Adipocyte (in vitro differentiated cells): ENCODE measurements at regions not wholly inside any gene's neighbourhood (a gene's known extent, or its start where the extent isn't known, plus 50 kb on each side); places are given as distances from the start of the nearest gene placed in this dataset.

Source experiments
- DNase-seq: peaks from one replicate; pipeline ENCODE4 v3.0.0-alpha.2; 2015; ENCODE audit warnings: low read depth
- H3K27me3 ChIP-seq: replicated peaks from 2 replicates; pipeline ENCODE4 v1.7.0; 2013; ENCODE audit warnings: mild to moderate bottlenecking, low read length, moderate library complexity; ENCODE audit not compliant: control insufficient read depth, insufficient read depth
- H3K36me3 ChIP-seq: 2 replicates; pipeline ENCODE4 v1.7.0; 2013; ENCODE audit warnings: low read length, mild to moderate bottlenecking, moderate library complexity; ENCODE audit not compliant: control insufficient read depth, insufficient read depth, severe bottlenecking
- H3K4me1 ChIP-seq: 2 replicates; pipeline ENCODE4 v1.7.0; 2013; ENCODE audit warnings: mild to moderate bottlenecking, low read length, moderate library complexity; ENCODE audit not compliant: control insufficient read depth, insufficient read depth
- H3K4me3 ChIP-seq: 2 replicates; pipeline ENCODE4 v1.7.0; 2013; ENCODE audit warnings: mild to moderate bottlenecking, low read length, moderate library complexity
- H3K9ac ChIP-seq: 2 replicates; pipeline ENCODE4 v1.7.0; 2013; ENCODE audit warnings: mild to moderate bottlenecking, low read length, moderate library complexity
- H3K9me3 ChIP-seq: 2 replicates; pipeline ENCODE4 v1.7.0; 2013; ENCODE audit warnings: mild to moderate bottlenecking, low read length, moderate library complexity; ENCODE audit not compliant: control insufficient read depth

DNA sequence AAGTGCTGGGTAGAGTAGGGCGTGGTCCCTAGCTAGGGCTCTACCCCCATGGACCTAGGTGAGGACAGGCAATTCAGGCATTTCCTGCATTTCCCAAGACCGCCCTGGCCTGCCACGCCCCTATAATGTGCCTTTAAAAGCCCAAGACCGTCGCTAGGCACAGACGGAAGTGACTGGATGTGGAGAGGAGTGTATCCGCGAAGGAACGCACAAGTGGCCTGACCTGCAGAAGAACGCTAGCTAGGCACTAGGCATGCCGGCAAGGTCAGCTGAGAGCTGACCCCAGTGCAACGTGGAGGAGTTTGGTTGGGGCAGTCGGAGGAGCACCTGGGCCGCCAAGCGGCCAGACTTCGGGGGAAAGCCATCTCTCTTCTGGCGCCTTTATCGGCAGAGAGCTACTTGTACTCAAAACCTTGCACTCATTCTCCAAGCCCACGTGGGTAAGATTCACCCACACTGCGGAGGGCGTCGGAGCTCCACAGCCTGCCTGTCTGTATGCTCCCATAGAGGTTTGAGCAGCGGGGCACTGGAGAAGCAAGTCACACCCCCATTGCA lies 370.0 kb downstream of the FGF9 start:
- no peaks in the 10 kb centered on the region for H3K27me3 ChIP-seq
- H3K4me1 ChIP-seq, result no peaks in the 10 kb centered on the region
- no peak overlapping the region for H3K4me3 ChIP-seq
- H3K36me3 ChIP-seq, result no peaks in the 10 kb centered on the region
- no peak for DNase-seq
- no peaks in the 10 kb centered on the region for H3K9me3 ChIP-seq
- H3K9ac ChIP-seq, result no peak overlapping the region

- no peaks in the 10 kb centered on the region for H3K4me1 ChIP-seq
- H3K4me3 ChIP-seq, result no peak overlapping the region
- no peaks in the 10 kb centered on the region for H3K27me3 ChIP-seq
- no peak for DNase-seq
- no peaks in the 10 kb centered on the region for H3K36me3 ChIP-seq
- no peaks in the 10 kb centered on the region for H3K9me3 ChIP-seq
- H3K9ac ChIP-seq, result no peak overlapping the region
Measured at GRCh38 chr13:22041741-22042140, 370.9 kb downstream of the FGF9 start.

DNA sequence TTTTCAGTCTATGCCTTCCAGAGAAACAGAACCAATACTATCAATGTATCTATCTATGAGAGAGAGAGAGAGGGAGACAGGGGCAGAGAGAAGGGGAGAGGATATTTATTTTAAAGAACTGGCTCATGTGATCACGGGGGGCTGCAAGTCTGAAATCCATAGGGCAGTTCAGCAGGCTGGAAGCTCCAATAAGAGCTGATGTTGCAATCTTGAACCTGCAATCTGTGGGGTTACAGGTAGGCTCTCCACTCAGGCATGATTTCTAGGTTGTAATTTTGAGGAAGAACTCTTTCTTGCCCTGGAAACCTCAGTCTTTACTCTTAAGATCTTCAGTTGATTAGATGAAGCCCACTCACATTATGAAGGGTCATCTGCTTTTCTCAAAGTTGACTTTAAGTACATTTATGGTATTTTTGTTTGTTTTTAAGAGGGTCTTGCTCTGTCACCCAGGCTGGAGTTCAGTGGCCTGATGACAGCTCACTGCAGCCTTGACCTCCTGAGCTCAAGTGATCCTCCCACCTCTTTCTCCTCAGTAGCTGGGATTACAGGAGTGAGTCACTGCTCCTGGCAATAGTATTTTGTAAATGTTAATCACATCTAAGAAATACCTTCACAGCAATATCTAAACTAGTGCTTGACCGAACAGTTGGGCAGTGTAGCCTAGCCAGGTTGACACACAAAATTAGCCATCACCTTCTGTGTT lies 376.4 kb downstream of the FGF9 start:
- H3K9me3 ChIP-seq, result no peaks in the 10 kb centered on the region
- H3K36me3 ChIP-seq, result no peaks in the 10 kb centered on the region
- no peaks in the 10 kb centered on the region for H3K4me1 ChIP-seq
- no peak overlapping the region for H3K9ac ChIP-seq
- H3K4me3 ChIP-seq, result no peak overlapping the region
- no peaks in the 10 kb centered on the region for H3K27me3 ChIP-seq
- DNase-seq, result no peak

GRCh38 chr13:22047785-22048104 lies 376.9 kb downstream of the FGF9 start:
- H3K36me3 ChIP-seq, result no peaks in the 10 kb centered on the region
- no peaks in the 10 kb centered on the region for H3K4me1 ChIP-seq
- H3K9me3 ChIP-seq, result no peaks in the 10 kb centered on the region
- no peak overlapping the region for H3K4me3 ChIP-seq
- no peak for DNase-seq
- no peaks in the 10 kb centered on the region for H3K27me3 ChIP-seq
- no peak overlapping the region for H3K9ac ChIP-seq

GRCh38 chr13:22049384-22049783 lies 378.5 kb downstream of the FGF9 start:
- no peaks in the 10 kb centered on the region for H3K27me3 ChIP-seq
- H3K4me1 ChIP-seq, result no peaks in the 10 kb centered on the region
- no peak overlapping the region for H3K4me3 ChIP-seq
- H3K9me3 ChIP-seq, result no peaks in the 10 kb centered on the region
- DNase-seq, result no peak
- no peaks in the 10 kb centered on the region for H3K36me3 ChIP-seq
- H3K9ac ChIP-seq, result no peak overlapping the region

DNA sequence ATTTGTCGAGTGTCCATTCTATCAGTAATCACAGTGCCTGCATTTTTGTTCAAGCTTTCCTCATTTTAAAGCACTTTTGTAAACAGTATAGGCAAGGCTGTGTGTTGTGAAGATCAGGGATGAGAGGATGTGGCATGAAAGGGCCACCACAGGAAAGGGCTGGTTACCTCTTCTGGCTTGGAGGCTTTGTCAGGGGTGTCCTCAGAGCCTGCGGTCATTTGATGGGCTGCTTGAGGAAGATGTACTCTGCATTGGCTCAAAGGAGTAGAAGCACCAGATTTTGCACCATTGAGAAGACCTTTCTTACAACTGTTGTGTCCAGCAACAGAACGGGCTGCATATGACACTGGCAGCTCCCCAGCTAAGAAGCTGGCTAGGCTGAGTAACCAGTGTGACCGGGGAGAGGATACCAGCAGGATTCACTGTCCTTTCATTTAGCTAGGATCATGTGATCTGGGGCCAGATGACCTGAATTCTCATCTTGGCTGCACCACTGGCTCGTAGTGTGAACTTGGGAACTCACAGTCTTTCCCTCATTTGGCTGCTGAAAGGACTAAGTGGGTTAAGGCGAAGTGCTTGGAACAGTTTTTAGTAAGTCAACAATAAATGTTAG lies 380.2 kb downstream of the FGF9 start:
- no peak overlapping the region for H3K9ac ChIP-seq
- H3K36me3 ChIP-seq, result no peaks in the 10 kb centered on the region
- DNase-seq, result no peak
- H3K9me3 ChIP-seq, result no peaks in the 10 kb centered on the region
- H3K27me3 ChIP-seq, result no peaks in the 10 kb centered on the region
- H3K4me1 ChIP-seq, result no peaks in the 10 kb centered on the region
- H3K4me3 ChIP-seq, result no peak overlapping the region

GRCh38 chr13:22053053-22053452 lies 382.2 kb downstream of the FGF9 start:
- Histone ChIP-seq H3K4me1 (no peaks in the 10 kb centered on the region), H3K36me3 (no peaks in the 10 kb centered on the region), H3K9me3 (no peaks in the 10 kb centered on the region), H3K9ac (no peak overlapping the region), H3K4me3 (no peak overlapping the region), H3K27me3 (no peaks in the 10 kb centered on the region)
- no peak for DNase-seq

- no peak overlapping the region for H3K9ac ChIP-seq
- no peak overlapping the region for H3K4me3 ChIP-seq
- no peaks in the 10 kb centered on the region for H3K9me3 ChIP-seq
- no peaks in the 10 kb centered on the region for H3K36me3 ChIP-seq
- H3K27me3 ChIP-seq, result no peaks in the 10 kb centered on the region
- no peaks in the 10 kb centered on the region for H3K4me1 ChIP-seq
- DNase-seq, result no peak
Measured at GRCh38 chr13:22055259-22055658, 384.4 kb downstream of the FGF9 start.

DNA sequence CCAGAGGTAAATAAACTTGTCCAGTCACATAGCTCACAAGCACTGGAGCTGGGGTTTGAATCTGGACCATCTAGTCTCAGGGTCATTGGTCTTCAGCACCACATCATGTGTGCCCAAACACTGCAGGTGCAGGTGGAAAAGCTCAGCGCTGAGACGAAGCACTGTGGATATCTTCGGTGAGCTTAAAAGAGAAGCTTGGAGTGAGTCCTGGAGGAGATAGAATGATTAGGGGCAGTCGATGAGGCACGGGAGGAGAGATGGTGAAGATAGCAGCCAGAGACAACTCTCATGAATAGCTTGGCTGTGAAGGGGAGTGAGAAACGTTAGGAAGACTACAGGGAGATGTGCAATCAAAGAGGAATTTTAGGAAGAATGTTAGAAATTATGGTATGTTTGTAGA lies 389.3 kb downstream of the FGF9 start:
- no peak for DNase-seq
- H3K4me3 ChIP-seq, result no peak overlapping the region
- no peaks in the 10 kb centered on the region for H3K36me3 ChIP-seq
- H3K27me3 ChIP-seq, result no peaks in the 10 kb centered on the region
- H3K9ac ChIP-seq, result no peak overlapping the region
- H3K9me3 ChIP-seq, result no peaks in the 10 kb centered on the region
- no peaks in the 10 kb centered on the region for H3K4me1 ChIP-seq

DNA sequence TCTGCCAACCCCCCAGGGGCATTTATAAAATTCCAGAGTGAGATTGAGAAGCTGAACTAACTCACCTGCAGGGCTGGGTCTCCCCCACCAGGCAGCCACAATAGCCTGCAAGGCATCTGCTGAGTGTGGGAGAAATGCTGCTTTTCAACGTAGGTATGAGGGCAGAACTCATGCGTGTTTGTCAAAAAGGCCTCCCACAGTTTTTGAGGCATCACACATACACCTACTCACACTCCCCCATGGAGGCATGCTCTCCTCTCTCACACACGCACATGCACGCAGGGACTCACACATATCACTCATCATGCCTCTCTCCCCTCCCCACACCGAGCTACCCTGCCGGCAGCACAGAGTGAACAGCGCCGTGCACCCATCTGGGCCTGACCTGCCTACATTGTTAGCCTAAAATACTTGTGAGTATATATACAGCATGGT lies 390.5 kb downstream of the FGF9 start:
- no peak overlapping the region for H3K4me3 ChIP-seq
- DNase-seq, result no peak
- H3K4me1 ChIP-seq, result no peaks in the 10 kb centered on the region
- H3K36me3 ChIP-seq, result no peaks in the 10 kb centered on the region
- H3K9ac ChIP-seq, result no peak overlapping the region
- H3K27me3 ChIP-seq, result no peaks in the 10 kb centered on the region
- H3K9me3 ChIP-seq, result no peaks in the 10 kb centered on the region

DNA sequence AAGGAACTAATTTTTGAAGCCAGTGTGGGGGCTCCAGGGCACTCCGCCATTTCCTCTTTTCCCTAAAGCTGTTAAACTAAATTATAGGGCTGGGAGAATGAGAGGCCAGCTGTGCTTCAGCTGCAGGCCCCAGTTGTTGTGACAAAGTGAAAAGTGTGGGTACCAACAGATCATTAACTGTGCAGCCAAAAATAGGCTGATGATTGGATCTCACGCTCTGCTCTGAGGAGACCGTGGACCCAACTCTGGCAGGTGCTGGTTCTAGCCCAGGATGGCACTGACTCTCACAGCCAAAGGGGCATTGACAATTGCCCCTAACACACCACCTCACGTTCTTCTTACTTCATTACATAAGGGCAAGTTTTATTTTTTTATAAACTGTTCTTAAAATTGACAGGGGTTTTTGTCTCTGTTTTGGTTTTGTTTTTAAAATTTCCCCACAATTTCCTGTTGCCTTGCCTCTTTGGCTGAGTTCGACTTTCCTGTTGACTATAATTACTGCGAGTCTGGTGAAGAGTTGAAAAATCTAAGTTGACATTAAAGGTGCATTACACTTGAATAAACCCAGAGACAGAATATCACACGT lies 391.0 kb downstream of the FGF9 start:
- Histone ChIP-seq H3K4me3 (no peak overlapping the region), H3K9ac (no peak overlapping the region), H3K4me1 (no peaks in the 10 kb centered on the region), H3K36me3 (no peaks in the 10 kb centered on the region), H3K9me3 (no peaks in the 10 kb centered on the region), H3K27me3 (no peaks in the 10 kb centered on the region)
- DNase-seq, result no peak
